Vagina (tissue), 2 donors: ENCODE measurements at regions not wholly inside any gene's neighbourhood (a gene's known extent, or its start where the extent isn't known, plus 50 kb on each side); places are given as distances from the start of the nearest gene placed in this dataset.

Source experiments
- POLR2A ChIP-seq, 2 donors: fragments of 450-650 bp; IDR thresholded peaks; one replicate each; pipeline ENCODE4 v1.6.1; 2017; ENCODE audit warnings: antibody characterized with exemption in 2 of 2, mild to moderate bottlenecking in 2 of 2, moderate library complexity in 2 of 2
- POLR2AphosphoS5 ChIP-seq, 2 donors: sonication (generic); formaldehyde crosslinking; IDR thresholded peaks; one replicate each; pipeline ENCODE4 v1.9.0; 2017; ENCODE audit warnings: antibody characterized with exemption in 2 of 2, mild to moderate bottlenecking in 2 of 2, low read depth in 1 of 2; ENCODE audit not compliant: insufficient read depth in 1 of 2
- TF ChIP-seq, protein P1 (sequence below), 3 experiments: fragments of 450-650 bp in 2 of 3; fragments of 200-600 bp in 1 of 3; sonication (generic) in 1 of 3; IDR thresholded peaks; one replicate each; pipeline ENCODE4 v1.5.1; 2017 to 2019; ENCODE audit warnings: antibody characterized with exemption in 3 of 3, mild to moderate bottlenecking in 2 of 3, moderate library complexity in 2 of 3

GRCh38 chr13:54356849-54357248 is 1328.2 kb downstream of the OLFM4 start:
- TF ChIP-seq, protein P1, sequence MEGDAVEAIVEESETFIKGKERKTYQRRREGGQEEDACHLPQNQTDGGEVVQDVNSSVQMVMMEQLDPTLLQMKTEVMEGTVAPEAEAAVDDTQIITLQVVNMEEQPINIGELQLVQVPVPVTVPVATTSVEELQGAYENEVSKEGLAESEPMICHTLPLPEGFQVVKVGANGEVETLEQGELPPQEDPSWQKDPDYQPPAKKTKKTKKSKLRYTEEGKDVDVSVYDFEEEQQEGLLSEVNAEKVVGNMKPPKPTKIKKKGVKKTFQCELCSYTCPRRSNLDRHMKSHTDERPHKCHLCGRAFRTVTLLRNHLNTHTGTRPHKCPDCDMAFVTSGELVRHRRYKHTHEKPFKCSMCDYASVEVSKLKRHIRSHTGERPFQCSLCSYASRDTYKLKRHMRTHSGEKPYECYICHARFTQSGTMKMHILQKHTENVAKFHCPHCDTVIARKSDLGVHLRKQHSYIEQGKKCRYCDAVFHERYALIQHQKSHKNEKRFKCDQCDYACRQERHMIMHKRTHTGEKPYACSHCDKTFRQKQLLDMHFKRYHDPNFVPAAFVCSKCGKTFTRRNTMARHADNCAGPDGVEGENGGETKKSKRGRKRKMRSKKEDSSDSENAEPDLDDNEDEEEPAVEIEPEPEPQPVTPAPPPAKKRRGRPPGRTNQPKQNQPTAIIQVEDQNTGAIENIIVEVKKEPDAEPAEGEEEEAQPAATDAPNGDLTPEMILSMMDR (IDR thresholded peaks at IDR 0.05), result no peak
- TF ChIP-seq POLR2A (IDR thresholded peaks at IDR 0.05) (no peak), POLR2AphosphoS5 (IDR thresholded peaks at IDR 0.05; ENCODE audit: insufficient read depth in 1 of 2, low read depth in 1 of 2) (no peak)
